ENCODE measurements at regions not wholly inside any gene's neighbourhood (a gene's known extent, or its start where the extent isn't known, plus 50 kb on each side); places are given as distances from the start of the nearest gene placed in this dataset.

DNA sequence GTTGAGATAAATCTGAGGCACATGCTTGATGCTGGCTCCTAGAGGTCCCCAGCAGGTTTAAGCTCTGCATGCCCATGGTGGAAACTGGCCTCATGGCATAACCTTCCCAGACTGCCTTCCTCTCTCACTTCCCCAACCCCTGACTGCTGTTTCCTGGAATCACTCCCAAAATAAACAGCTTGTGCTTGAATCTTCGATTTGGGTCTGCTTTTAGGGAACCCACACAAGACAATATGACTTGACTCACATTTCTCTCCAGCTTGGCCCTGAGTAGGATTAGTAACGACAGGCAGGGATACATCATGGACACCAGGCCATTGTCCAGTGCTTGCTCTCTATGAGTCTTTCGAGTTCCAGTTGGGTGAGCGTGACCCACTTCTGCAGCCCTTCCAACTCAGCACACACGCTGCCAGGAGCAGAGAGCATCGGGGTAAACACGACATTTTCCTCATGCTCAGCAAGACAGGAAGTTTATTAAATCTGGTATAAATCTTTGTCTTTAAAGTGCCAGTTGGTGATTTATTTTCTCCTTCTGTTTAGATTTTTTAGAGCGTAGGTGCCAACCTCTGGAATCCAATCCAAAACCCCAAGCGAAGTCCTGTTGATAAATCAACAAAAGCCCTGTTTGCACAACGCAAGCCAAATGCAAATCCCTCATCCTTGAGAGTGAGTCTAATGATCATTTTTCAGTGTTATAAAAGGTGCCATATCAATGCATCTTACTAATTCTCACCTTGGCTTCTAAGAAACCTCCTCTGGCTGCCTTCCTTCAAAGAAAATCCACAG lies 135.0 kb downstream of the FOXA2 start:
- no peak for TF ChIP-seq POLR2A (IDR thresholded peaks at IDR 0.05)
- TF ChIP-seq, protein P1, sequence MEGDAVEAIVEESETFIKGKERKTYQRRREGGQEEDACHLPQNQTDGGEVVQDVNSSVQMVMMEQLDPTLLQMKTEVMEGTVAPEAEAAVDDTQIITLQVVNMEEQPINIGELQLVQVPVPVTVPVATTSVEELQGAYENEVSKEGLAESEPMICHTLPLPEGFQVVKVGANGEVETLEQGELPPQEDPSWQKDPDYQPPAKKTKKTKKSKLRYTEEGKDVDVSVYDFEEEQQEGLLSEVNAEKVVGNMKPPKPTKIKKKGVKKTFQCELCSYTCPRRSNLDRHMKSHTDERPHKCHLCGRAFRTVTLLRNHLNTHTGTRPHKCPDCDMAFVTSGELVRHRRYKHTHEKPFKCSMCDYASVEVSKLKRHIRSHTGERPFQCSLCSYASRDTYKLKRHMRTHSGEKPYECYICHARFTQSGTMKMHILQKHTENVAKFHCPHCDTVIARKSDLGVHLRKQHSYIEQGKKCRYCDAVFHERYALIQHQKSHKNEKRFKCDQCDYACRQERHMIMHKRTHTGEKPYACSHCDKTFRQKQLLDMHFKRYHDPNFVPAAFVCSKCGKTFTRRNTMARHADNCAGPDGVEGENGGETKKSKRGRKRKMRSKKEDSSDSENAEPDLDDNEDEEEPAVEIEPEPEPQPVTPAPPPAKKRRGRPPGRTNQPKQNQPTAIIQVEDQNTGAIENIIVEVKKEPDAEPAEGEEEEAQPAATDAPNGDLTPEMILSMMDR (IDR thresholded peaks at IDR 0.05) = no peak
